ENCODE measurements at regions not wholly inside any gene's neighbourhood (a gene's known extent, or its start where the extent isn't known, plus 50 kb on each side); places are given as distances from the start of the nearest gene placed in this dataset.

DNA sequence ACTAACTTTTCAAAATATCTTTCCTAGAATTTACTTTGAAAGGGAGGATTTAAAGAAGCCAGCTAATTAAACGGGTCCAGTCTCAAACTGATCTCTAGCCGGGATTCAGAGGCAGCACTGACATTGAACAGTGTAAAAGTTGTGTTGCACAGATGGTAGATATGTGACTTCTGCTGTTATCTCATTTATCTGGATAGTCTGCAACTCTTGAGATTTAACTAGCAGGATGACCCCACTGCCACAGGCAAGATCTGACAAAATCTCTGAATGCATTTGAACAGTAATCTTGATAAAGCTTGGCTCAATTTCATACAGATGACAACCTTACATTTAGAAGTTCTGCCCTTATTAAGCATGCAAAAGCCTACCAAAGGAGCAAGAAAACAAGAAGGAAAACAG, 138.0 kb upstream of the CPNE8 start:
- TF ChIP-seq CTCF (IDR thresholded peaks at IDR 0.05) = no peak
- TF ChIP-seq, protein P1, sequence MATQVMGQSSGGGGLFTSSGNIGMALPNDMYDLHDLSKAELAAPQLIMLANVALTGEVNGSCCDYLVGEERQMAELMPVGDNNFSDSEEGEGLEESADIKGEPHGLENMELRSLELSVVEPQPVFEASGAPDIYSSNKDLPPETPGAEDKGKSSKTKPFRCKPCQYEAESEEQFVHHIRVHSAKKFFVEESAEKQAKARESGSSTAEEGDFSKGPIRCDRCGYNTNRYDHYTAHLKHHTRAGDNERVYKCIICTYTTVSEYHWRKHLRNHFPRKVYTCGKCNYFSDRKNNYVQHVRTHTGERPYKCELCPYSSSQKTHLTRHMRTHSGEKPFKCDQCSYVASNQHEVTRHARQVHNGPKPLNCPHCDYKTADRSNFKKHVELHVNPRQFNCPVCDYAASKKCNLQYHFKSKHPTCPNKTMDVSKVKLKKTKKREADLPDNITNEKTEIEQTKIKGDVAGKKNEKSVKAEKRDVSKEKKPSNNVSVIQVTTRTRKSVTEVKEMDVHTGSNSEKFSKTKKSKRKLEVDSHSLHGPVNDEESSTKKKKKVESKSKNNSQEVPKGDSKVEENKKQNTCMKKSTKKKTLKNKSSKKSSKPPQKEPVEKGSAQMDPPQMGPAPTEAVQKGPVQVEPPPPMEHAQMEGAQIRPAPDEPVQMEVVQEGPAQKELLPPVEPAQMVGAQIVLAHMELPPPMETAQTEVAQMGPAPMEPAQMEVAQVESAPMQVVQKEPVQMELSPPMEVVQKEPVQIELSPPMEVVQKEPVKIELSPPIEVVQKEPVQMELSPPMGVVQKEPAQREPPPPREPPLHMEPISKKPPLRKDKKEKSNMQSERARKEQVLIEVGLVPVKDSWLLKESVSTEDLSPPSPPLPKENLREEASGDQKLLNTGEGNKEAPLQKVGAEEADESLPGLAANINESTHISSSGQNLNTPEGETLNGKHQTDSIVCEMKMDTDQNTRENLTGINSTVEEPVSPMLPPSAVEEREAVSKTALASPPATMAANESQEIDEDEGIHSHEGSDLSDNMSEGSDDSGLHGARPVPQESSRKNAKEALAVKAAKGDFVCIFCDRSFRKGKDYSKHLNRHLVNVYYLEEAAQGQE (IDR thresholded peaks at IDR 0.05; ENCODE audit: low read depth, low read length) = no peak

All from SK-N-SH (cell line).